ENCODE measurements at regions not wholly inside any gene's neighbourhood (a gene's known extent, or its start where the extent isn't known, plus 50 kb on each side); places are given as distances from the start of the nearest gene placed in this dataset.

- in situ Hi-C loops (cut with MboI; ENCODE audit: low sequenced_read_pairs): no loop called here
- Histone ChIP-seq H3K9me1 (ENCODE audit: insufficient read depth, low read length) (no peaks in the 10 kb centered on the region), H2BK15ac (ENCODE audit: low read depth, low read length) (no peak overlapping the region), H3K4me2 (ENCODE audit: low read depth, low read length) (no peak overlapping the region), H4K20me1 (ENCODE audit: insufficient read depth, low read length) (no peaks in the 10 kb centered on the region), H3K23ac (ENCODE audit: low read depth, low read length) (no peak overlapping the region), H4K8ac (ENCODE audit: low read depth in 2 of 2, low read length in 2 of 2) (no peak overlapping the region), H3K79me1 (ENCODE audit: low read depth in 1 of 2, low read length in 2 of 2) (no peaks in the 10 kb centered on the region), H3K4ac (ENCODE audit: low read depth, low read length) (no peak overlapping the region), H2BK5ac (ENCODE audit: low read depth, low read length, poor library complexity, severe bottlenecking) (no peak overlapping the region), H2BK20ac (ENCODE audit: low read depth, low read length) (no peak overlapping the region), H2AFZ (replicated peaks; ENCODE audit: low read length, poor library complexity) (no peak overlapping the region), H2AK5ac (ENCODE audit: low read depth, low read length) (no peak overlapping the region), H3K14ac (replicated peaks; ENCODE audit: low read depth, low read length) (no peak overlapping the region), H4K5ac (ENCODE audit: low read depth, low read length) (no peak overlapping the region), H3K36me3 (ENCODE audit: control insufficient read depth, insufficient read depth, low read length) (no peaks in the 10 kb centered on the region), H3K4me1 (ENCODE audit: control insufficient read depth, insufficient read depth, low read length) (no peaks in the 10 kb centered on the region), H3K56ac (ENCODE audit: extremely low read depth, insufficient read depth, low read length) (no peak overlapping the region), H3K4me3 (ENCODE audit: insufficient read depth, low read depth, low read length) (no peak overlapping the region), H4K91ac (ENCODE audit: insufficient read depth, low read depth, low read length) (no peak overlapping the region), H2BK120ac (ENCODE audit: low read depth, low read length) (no peak overlapping the region), H3K27me3 (ENCODE audit: control insufficient read depth, insufficient read depth, low read length) (no peaks in the 10 kb centered on the region), H3K9ac (ENCODE audit: low read depth, low read length) (no peak overlapping the region), H3K18ac (ENCODE audit: low read depth, low read length) (no peak overlapping the region), H3K27ac (ENCODE audit: insufficient read depth, low read length) (no peak overlapping the region), H2AK9ac (replicated peaks; ENCODE audit: low read depth, low read length, poor library complexity) (no peak overlapping the region), H3K9me3 (ENCODE audit: control insufficient read depth, insufficient read depth, low read length) (peaks cover 35% of the 10 kb centered on the region)
- dilution Hi-C loops (cut with HindIII; ENCODE audit: low sequenced_read_pairs, unreplicated experiment): no loop called here
- DNase-seq: no peak
- WGBS, 2 experiments (ENCODE audit: extremely low coverage in 2 of 2, insufficient read length in 1 of 2): no CpG with 5 or more reads among the region's 4 CpGs
- ChIA-PET CTCF (no interaction called here), POLR2A (ENCODE audit: unreplicated experiment) (no interaction called here)
- no peak for TF ChIP-seq POLR2A (IDR thresholded peaks at IDR 0.05; ENCODE audit: low read depth, low read length)
- no peak for TF ChIP-seq NFE2L2 (IDR thresholded peaks at IDR 0.05; ENCODE audit: low read depth, low read length)
- TF ChIP-seq ELK1 (IDR thresholded peaks at IDR 0.05; ENCODE audit: borderline replicate concordance, low read depth, low read length): no peak
- TF ChIP-seq CHD1 (IDR thresholded peaks at IDR 0.05; ENCODE audit: low read depth, low read length): no peak
- TF ChIP-seq CEBPB (IDR thresholded peaks at IDR 0.05; ENCODE audit: low read depth, low read length): no peak
- no peak for TF ChIP-seq MAZ (IDR thresholded peaks at IDR 0.05; ENCODE audit: borderline replicate concordance, low read depth, low read length)
- TF ChIP-seq USF2 (IDR thresholded peaks at IDR 0.05; ENCODE audit: low read depth, low read length): no peak
- no peak for TF ChIP-seq SMC3 (IDR thresholded peaks at IDR 0.05; ENCODE audit: low read depth, low read length)
- TF ChIP-seq MAFK (IDR thresholded peaks at IDR 0.05; ENCODE audit: low read depth, low read length): no peak
- TF ChIP-seq RCOR1 (IDR thresholded peaks at IDR 0.05; ENCODE audit: insufficient replicate concordance, low read length): no peak
- TF ChIP-seq FOS (IDR thresholded peaks at IDR 0.05; ENCODE audit: low read depth, low read length): no peak
- TF ChIP-seq MXI1 (IDR thresholded peaks at IDR 0.05; ENCODE audit: borderline replicate concordance, low read depth, low read length): no peak
- no peak for TF ChIP-seq RAD21 (IDR thresholded peaks at IDR 0.05; ENCODE audit: low read length)
- no peak for TF ChIP-seq CTCF (conservative IDR thresholded peaks at IDR 0.05; ENCODE audit: low read depth, low read length)
- TF ChIP-seq RFX5 (IDR thresholded peaks at IDR 0.05; ENCODE audit: low read depth, low read length): no peak
- no peak for TF ChIP-seq BHLHE40 (IDR thresholded peaks at IDR 0.05; ENCODE audit: low read depth, low read length)
- ATAC-seq (ENCODE audit: low read depth): no peak
- intact Hi-C loops (cut with micrococcal nuclease): no loop called here
- BruUV-seq (replicated peaks): no TSS peak
Observed at GRCh38 chr14:97143456-97143855, 346.3 kb downstream of the VRK1 start.

All from IMR-90 (cell line).